Caco-2 (cell line): ENCODE measurements at regions not wholly inside any gene's neighbourhood (a gene's known extent, or its start where the extent isn't known, plus 50 kb on each side); places are given as distances from the start of the nearest gene placed in this dataset.

Source experiments
- BruUV-seq: library from RNA; stranded (reverse); fragments of 400-500 nt; replicated peaks from 2 replicates; lab custom pipeline; 2021; lab: Mats Ljungman, UMichigan
- CTCF ChIA-PET: fragments of 300-600 bp; sonication (Branson Sonifier 250); formaldehyde crosslinking; loops from one replicate; lab custom pipeline; 2022; ENCODE audit warnings: antibody characterized with exemption; lab: Charles Lee
- POLR2A ChIA-PET: fragments of 300-600 bp; sonication (Branson Sonifier 250); formaldehyde crosslinking; loops from one replicate; lab custom pipeline; 2022; ENCODE audit warnings: antibody characterized with exemption; lab: Charles Lee
- DNase-seq, 2 experiments: peaks; one replicate each; pipeline versions ENCODE4 v3.0.0 to v3.0.0-alpha.2; 2020 to 2022
- H3K27me3 ChIP-seq: replicated peaks from 2 replicates; pipeline ENCODE4 v1.6.0; 2011; ENCODE audit warnings: low read length; ENCODE audit not compliant: control insufficient read depth, insufficient read depth
- H3K36me3 ChIP-seq: 2 replicates; pipeline ENCODE4 v1.5.1; 2011; ENCODE audit warnings: low read length; ENCODE audit not compliant: control insufficient read depth, insufficient read depth
- H3K4me1 ChIP-seq: fragments of 250-450 bp; sonication (Bioruptor Pico); 2 replicates; pipeline ENCODE4 v1.5.1; 2020; ENCODE audit warnings: mild to moderate bottlenecking
- H3K4me3 ChIP-seq: 2 replicates; pipeline ENCODE4 v1.5.1; 2011; ENCODE audit warnings: low read depth, mild to moderate bottlenecking, control low read depth, low read length
- H3K9me3 ChIP-seq: fragments of 250-450 bp; sonication (Bioruptor Pico); 2 replicates; pipeline ENCODE4 v1.5.1; 2020; ENCODE audit warnings: mild to moderate bottlenecking, moderate library complexity
- H3K27ac Mint-ChIP-seq: one replicate; pipeline ENCODE4 v1.8.0; 2022; ENCODE audit warnings: mixed read lengths; ENCODE audit not compliant: unreplicated experiment
- H3K27me3 Mint-ChIP-seq: one replicate; pipeline ENCODE4 v1.8.0; 2022; ENCODE audit warnings: mixed read lengths; ENCODE audit not compliant: insufficient read depth, unreplicated experiment
- H3K36me3 Mint-ChIP-seq: one replicate; pipeline ENCODE4 v1.8.0; 2022; ENCODE audit warnings: mild to moderate bottlenecking, mixed read lengths; ENCODE audit not compliant: insufficient read depth, unreplicated experiment
- H3K4me1 Mint-ChIP-seq: one replicate; pipeline ENCODE4 v1.8.0; 2022; ENCODE audit warnings: low read depth, mixed read lengths; ENCODE audit not compliant: unreplicated experiment
- H3K4me3 Mint-ChIP-seq: one replicate; pipeline ENCODE4 v1.8.0; 2022; ENCODE audit warnings: mild to moderate bottlenecking, moderate library complexity, mixed read lengths; ENCODE audit not compliant: unreplicated experiment
- H3K9me3 Mint-ChIP-seq: one replicate; pipeline ENCODE4 v1.8.0; 2022; ENCODE audit warnings: mixed read lengths; ENCODE audit not compliant: unreplicated experiment
- intact Hi-C: fragments of 100-400 bp; cut with micrococcal nuclease; formaldehyde crosslinking; loops from one replicate; pipeline ENCODE4 v1.10.0; 2022; ENCODE audit not compliant: unreplicated experiment
- TF ChIP-seq, protein P1 (sequence below), 2 experiments: fragments of 200-600 bp in 1 of 2; IDR thresholded peaks; 1 replicate in 1 of 2; 2 replicates in 1 of 2; pipeline versions ENCODE4 v1.5.1 to v1.8.0; 2011 to 2022; ENCODE audit warnings: antibody characterized with exemption in 1 of 2, control low read depth in 1 of 2, inconsistent platforms in 1 of 2, low read depth in 1 of 2, low read length in 1 of 2, mild to moderate bottlenecking in 1 of 2, moderate library complexity in 1 of 2; ENCODE audit not compliant: insufficient read depth in 1 of 2, severe bottlenecking in 1 of 2, unreplicated experiment in 1 of 2

DNA sequence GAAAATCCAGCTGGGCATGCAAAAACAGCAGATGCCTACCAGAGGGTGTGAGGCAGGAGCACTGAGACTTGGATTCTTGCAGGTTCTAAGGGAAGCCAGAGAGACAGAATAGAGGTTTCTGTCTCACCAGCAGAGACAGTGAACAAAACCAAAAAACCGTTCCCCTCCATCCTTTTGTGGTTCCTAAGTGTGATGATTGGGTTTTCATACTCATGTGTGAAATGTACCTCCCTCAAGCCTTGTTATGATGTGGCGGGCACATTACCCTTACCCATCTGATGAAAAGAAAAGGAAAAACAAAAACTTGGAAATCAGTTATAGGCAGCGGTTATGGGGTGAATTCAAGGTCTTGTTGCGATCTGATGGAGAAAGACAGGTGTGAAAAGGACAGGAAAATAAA is 172.6 kb upstream of the CDH13 start:
- no TSS peak for BruUV-seq
- H3K9me3 Mint-ChIP-seq = no peaks in the 10 kb centered on the region
- peaks cover 22% of the 10 kb centered on the region for H3K27me3 Mint-ChIP-seq
- intact Hi-C loops = no loop called here
- no peaks in the 10 kb centered on the region for H3K9me3 ChIP-seq
- TF ChIP-seq, protein P1, sequence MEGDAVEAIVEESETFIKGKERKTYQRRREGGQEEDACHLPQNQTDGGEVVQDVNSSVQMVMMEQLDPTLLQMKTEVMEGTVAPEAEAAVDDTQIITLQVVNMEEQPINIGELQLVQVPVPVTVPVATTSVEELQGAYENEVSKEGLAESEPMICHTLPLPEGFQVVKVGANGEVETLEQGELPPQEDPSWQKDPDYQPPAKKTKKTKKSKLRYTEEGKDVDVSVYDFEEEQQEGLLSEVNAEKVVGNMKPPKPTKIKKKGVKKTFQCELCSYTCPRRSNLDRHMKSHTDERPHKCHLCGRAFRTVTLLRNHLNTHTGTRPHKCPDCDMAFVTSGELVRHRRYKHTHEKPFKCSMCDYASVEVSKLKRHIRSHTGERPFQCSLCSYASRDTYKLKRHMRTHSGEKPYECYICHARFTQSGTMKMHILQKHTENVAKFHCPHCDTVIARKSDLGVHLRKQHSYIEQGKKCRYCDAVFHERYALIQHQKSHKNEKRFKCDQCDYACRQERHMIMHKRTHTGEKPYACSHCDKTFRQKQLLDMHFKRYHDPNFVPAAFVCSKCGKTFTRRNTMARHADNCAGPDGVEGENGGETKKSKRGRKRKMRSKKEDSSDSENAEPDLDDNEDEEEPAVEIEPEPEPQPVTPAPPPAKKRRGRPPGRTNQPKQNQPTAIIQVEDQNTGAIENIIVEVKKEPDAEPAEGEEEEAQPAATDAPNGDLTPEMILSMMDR (IDR thresholded peaks at IDR 0.05; ENCODE audit: insufficient read depth in 1 of 2, low read depth in 1 of 2, low read length in 1 of 2, severe bottlenecking in 1 of 2, unreplicated experiment in 1 of 2) = no peak
- H3K27ac Mint-ChIP-seq = no peak overlapping the region
- POLR2A ChIA-PET = no interaction called here
- CTCF ChIA-PET = interaction anchor here (0.9 kb wide), 1 partner anchor 15 kb away, joined by 3 read pairs; no protein-coding TSS in a partner anchor
- H3K4me1 Mint-ChIP-seq = peaks cover 8% of the 10 kb centered on the region
- no peaks in the 10 kb centered on the region for H3K36me3 ChIP-seq
- no peak for DNase-seq
- H3K36me3 Mint-ChIP-seq = no peaks in the 10 kb centered on the region
- H3K4me1 ChIP-seq = no peaks in the 10 kb centered on the region
- H3K4me3 Mint-ChIP-seq = no peak overlapping the region
- no peak overlapping the region for H3K4me3 ChIP-seq
- H3K27me3 ChIP-seq = no peaks in the 10 kb centered on the region; the same call in 1 of the 2 replicates

- H3K27me3 ChIP-seq = no peaks in the 10 kb centered on the region; the same call in 1 of the 2 replicates
- ChIA-PET CTCF (no interaction called here), POLR2A (no interaction called here)
- no peaks in the 10 kb centered on the region for H3K9me3 ChIP-seq
- H3K4me3 ChIP-seq = no peak overlapping the region
- intact Hi-C loops = no loop called here
- H3K36me3 Mint-ChIP-seq = no peaks in the 10 kb centered on the region
- no peak overlapping the region for H3K27ac Mint-ChIP-seq
- no peak for DNase-seq
- TF ChIP-seq, protein P1 (IDR thresholded peaks at IDR 0.05; ENCODE audit: insufficient read depth in 1 of 2, low read depth in 1 of 2, low read length in 1 of 2, severe bottlenecking in 1 of 2, unreplicated experiment in 1 of 2) = no peak
- H3K36me3 ChIP-seq = no peaks in the 10 kb centered on the region
- peaks cover 2% of the 10 kb centered on the region for H3K9me3 Mint-ChIP-seq
- H3K4me1 Mint-ChIP-seq = peaks cover 8% of the 10 kb centered on the region
- no TSS peak for BruUV-seq
- no peak overlapping the region for H3K4me3 Mint-ChIP-seq
- H3K27me3 Mint-ChIP-seq = peaks cover 19% of the 10 kb centered on the region
- no peaks in the 10 kb centered on the region for H3K4me1 ChIP-seq
These were observed 174.6 kb upstream of the CDH13 start for GRCh38 chr16:82452004-82452756.

DNA sequence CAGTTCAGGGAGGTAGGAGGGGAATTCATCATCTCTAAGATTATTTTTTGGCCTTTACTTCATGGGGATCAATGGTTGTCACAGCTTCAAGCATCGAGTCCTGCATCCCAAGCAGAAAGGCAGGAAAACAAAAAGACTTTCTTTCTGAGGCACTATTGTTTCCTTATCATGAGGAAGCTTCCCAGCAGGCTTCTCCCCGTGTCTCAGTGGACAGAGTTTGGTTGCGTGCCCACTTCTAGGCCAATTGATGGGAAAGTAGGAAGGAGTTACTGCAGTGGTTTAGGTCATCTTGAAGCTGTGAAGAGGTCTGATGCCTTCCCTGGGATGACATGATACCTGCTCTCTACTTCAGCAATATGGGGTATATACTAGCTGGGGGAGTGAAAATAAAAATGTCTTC is 175.3 kb upstream of the CDH13 start:
- no TSS peak for BruUV-seq
- Histone ChIP-seq H3K4me3 (no peak overlapping the region), H3K27me3 (no peaks in the 10 kb centered on the region; the same call in 1 of the 2 replicates), H3K36me3 (no peaks in the 10 kb centered on the region), H3K4me1 (no peaks in the 10 kb centered on the region), H3K9me3 (no peaks in the 10 kb centered on the region)
- no peak for DNase-seq
- Mint-ChIP-seq H3K36me3 (no peaks in the 10 kb centered on the region), H3K4me1 (peaks cover 2% of the 10 kb centered on the region), H3K9me3 (peaks cover 6% of the 10 kb centered on the region), H3K27me3 (peaks cover 18% of the 10 kb centered on the region), H3K27ac (no peak overlapping the region), H3K4me3 (no peak overlapping the region)
- CTCF ChIA-PET = no interaction called here
- TF ChIP-seq, protein P1 (IDR thresholded peaks at IDR 0.05; ENCODE audit: insufficient read depth in 1 of 2, low read depth in 1 of 2, low read length in 1 of 2, severe bottlenecking in 1 of 2, unreplicated experiment in 1 of 2) = no peak
- POLR2A ChIA-PET = no interaction called here
- intact Hi-C loops = no loop called here
